ENCODE measurements at regions not wholly inside any gene's neighbourhood (a gene's known extent, or its start where the extent isn't known, plus 50 kb on each side); places are given as distances from the start of the nearest gene placed in this dataset.

GRCh38 chr11:32279672-32280071, 155.7 kb downstream of the WT1 start:
- DNase-seq: no peak

- no peak for DNase-seq
These were observed 155.0 kb downstream of the WT1 start for GRCh38 chr11:32280339-32280738.

GRCh38 chr11:32288276-32288675, 147.1 kb downstream of the WT1 start:
- no peak for DNase-seq

- DNase-seq: no peak
These were observed 145.6 kb downstream of the WT1 start for GRCh38 chr11:32289701-32290100.

- DNase-seq: no peak
These were observed 144.6 kb downstream of the WT1 start for GRCh38 chr11:32290783-32291182.

- DNase-seq: no peak
These were observed 137.7 kb downstream of the WT1 start for GRCh38 chr11:32297611-32298011.

- no peak for DNase-seq
These were observed 132.5 kb downstream of the WT1 start for GRCh38 chr11:32302826-32303225.

GRCh38 chr11:32304521-32304920, 130.8 kb downstream of the WT1 start:
- no peak for DNase-seq

- no peak for DNase-seq
These were observed 129.9 kb downstream of the WT1 start for GRCh38 chr11:32305460-32305859.

- no peak for DNase-seq
These were observed 127.9 kb downstream of the WT1 start for GRCh38 chr11:32307471-32307870.

GRCh38 chr11:32307913-32308312, 127.4 kb downstream of the WT1 start:
- no peak for DNase-seq

GRCh38 chr11:32309530-32310213, 125.7 kb downstream of the WT1 start:
- no peak for DNase-seq

- no peak for DNase-seq
These were observed 125.1 kb downstream of the WT1 start for GRCh38 chr11:32310214-32310601.

GRCh38 chr11:32311346-32312065, 123.8 kb downstream of the WT1 start:
- DNase-seq: no peak

GRCh38 chr11:32312206-32312817, 123.0 kb downstream of the WT1 start:
- DNase-seq: no peak

- DNase-seq: no peak
These were observed 122.4 kb downstream of the WT1 start for GRCh38 chr11:32312865-32313403.

- no peak for DNase-seq
These were observed 121.9 kb downstream of the WT1 start for GRCh38 chr11:32313477-32313876.

- no peak for DNase-seq
These were observed 120.2 kb downstream of the WT1 start for GRCh38 chr11:32315121-32315520.

- DNase-seq: no peak
These were observed 119.1 kb downstream of the WT1 start for GRCh38 chr11:32316232-32316631.

- DNase-seq: no peak
These were observed 118.3 kb downstream of the WT1 start for GRCh38 chr11:32316858-32317642.

GRCh38 chr11:32317643-32318042, 117.7 kb downstream of the WT1 start:
- DNase-seq: no peak

- DNase-seq: no peak
These were observed 117.0 kb downstream of the WT1 start for GRCh38 chr11:32318071-32319055.

All from DMS153 (cell line).